C4-2B (cell line): ENCODE measurements at regions not wholly inside any gene's neighbourhood (a gene's known extent, or its start where the extent isn't known, plus 50 kb on each side); places are given as distances from the start of the nearest gene placed in this dataset.

Experiments used
- ZFX ChIP-seq: fragments of 450-650 bp; IDR thresholded peaks from 2 replicates; pipeline ENCODE4 v1.6.1; 2017
- TF ChIP-seq, protein P1 (sequence below): fragments of 450-650 bp; conservative IDR thresholded peaks from 2 replicates; pipeline ENCODE4 v1.5.1; 2017; ENCODE audit warnings: mild to moderate bottlenecking

DNA sequence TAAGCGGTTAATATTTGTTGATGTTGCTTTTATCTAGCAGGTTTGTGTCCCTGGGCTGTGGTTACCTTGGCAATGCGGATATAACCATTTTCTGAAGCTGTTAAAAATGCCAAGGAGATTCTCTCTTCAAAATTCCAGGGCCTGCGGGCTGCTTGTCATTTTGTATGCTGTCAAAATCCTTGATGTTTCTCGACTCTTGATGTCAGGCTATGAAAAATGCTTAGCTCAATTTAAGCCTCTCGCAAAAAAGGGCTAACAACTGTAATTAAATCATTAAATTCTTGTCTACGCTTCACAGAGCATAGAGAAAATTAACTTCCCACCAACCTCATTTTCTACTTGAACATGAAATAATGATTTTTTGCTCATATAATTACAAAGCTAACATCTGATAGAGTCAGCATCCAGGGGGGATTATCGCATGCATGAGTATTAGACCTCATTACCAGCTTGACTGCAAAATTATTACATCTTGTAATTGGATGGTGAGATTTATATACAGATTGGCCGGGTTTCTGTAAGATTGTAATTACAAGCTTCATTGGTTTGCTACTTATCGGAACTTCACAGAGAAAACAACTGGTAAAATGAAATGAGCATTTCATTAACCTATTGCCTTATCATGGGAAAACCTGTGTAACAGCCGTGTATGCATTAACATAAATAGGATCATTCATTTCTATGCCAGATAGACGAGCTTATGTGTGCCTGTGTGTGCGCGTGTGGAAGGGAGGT, 83.1 kb upstream of the IRX1 start:
- TF ChIP-seq, protein P1, sequence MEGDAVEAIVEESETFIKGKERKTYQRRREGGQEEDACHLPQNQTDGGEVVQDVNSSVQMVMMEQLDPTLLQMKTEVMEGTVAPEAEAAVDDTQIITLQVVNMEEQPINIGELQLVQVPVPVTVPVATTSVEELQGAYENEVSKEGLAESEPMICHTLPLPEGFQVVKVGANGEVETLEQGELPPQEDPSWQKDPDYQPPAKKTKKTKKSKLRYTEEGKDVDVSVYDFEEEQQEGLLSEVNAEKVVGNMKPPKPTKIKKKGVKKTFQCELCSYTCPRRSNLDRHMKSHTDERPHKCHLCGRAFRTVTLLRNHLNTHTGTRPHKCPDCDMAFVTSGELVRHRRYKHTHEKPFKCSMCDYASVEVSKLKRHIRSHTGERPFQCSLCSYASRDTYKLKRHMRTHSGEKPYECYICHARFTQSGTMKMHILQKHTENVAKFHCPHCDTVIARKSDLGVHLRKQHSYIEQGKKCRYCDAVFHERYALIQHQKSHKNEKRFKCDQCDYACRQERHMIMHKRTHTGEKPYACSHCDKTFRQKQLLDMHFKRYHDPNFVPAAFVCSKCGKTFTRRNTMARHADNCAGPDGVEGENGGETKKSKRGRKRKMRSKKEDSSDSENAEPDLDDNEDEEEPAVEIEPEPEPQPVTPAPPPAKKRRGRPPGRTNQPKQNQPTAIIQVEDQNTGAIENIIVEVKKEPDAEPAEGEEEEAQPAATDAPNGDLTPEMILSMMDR, result no peak
- no peak for TF ChIP-seq ZFX
